HG03135 (cell line): ENCODE measurements at regions not wholly inside any gene's neighbourhood (a gene's known extent, or its start where the extent isn't known, plus 50 kb on each side); places are given as distances from the start of the nearest gene placed in this dataset.

Experiments used
- ATAC-seq: cut with Tn5 transposase; IDR thresholded peaks from one replicate; pipeline ENCODE4 v1.9.1; 2021; ENCODE audit warnings: mild to moderate bottlenecking, moderate library complexity; ENCODE audit not compliant: unreplicated experiment

GRCh38 chr4:38308728-38309311, 348.6 kb downstream of the PTTG2 start:
- ATAC-seq: no peak

- no peak for ATAC-seq
Observed at GRCh38 chr4:38309471-38309870, 349.3 kb downstream of the PTTG2 start.

GRCh38 chr4:38310446-38311043, 350.3 kb downstream of the PTTG2 start:
- peak; percentile 90 for ATAC-seq

GRCh38 chr4:38311495-38312126, 351.4 kb downstream of the PTTG2 start:
- ATAC-seq: no peak

DNA sequence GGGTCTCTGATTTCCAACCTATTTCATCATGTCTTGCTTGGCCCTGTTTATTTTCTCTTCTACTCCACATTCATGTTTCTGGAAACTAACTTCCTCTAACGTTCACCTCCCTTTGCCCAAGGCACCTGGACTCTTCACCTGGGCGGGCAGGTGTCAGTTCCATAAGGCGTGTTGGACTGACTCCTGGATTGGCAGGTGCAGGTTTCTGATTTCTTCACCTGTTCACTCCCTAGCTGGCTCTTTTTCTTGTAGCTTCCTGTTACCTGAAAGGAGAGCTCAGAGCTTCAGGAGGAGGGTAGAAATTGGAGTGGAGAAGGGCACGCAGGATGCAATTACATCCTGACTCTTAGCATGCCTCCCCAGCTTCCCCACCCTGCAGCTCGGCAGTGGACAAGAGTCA, 350.8 kb upstream of the KLF3 start:
- no peak for ATAC-seq

DNA sequence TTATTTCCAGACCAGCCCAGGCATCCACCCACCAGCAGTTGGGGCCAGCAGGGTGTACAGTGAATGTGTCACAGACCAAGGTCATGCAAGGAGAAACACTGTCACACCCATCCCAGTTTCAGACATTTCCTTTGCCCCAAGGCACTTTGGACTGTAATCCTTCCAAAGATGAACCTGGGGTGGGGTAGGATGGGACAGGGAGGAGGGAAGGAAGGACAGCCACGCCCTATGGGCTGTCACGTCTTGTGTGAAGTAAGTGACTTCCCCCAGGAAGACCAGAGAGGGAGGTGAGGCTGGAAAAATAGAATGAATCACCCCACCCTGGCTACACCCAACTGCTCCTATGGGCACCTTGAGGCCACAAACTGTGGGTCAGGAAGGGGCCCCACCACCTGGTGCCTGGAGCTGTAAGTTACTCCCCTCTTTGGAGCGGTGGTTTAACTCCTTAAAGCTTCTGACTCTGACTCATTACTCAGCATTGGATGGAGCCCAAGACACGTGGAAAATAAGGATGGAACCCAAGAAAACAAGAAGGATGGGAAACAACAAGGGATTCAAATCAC, 349.9 kb upstream of the KLF3 start:
- ATAC-seq: no peak

GRCh38 chr4:38314663-38315062, 349.3 kb upstream of the KLF3 start:
- ATAC-seq: no peak

DNA sequence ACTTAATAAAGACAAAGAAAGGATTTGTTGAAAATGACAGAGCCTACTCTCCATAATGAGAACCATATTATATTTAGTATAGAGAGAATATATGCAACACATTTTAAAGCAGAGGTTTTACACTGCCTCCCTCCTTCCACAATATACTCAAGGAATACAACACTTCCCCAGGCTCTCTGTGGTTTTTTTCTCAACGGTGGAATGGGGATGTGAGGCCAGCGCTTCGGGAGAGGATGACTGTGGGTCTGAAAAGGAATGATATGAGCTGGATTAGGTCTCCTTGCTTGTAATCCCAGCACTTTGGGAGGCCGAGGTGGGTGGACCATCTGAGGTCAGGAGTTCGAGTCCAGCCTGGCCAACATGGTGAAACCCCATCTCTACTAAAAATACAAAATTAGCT, 348.7 kb upstream of the KLF3 start:
- ATAC-seq: no peak

DNA sequence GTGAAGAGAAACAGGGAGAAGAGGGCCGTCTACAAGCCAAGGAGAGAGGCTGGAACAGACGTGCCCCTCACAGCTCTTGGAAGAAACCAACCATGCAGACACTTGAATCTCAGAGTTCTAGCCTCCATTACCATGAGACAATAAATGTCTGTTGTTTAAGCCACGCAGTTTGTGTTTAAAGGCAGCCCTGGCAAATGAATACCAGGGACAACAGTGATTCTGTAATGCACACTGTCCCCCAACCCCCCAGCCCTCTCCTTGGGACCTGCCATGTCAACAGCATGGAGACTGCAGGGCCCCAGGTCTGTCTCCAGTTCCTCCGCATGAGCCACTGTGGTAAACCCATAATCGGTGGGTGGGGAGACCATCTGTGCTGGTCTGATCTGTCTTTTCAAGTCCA, 348.0 kb upstream of the KLF3 start:
- ATAC-seq: no peak

DNA sequence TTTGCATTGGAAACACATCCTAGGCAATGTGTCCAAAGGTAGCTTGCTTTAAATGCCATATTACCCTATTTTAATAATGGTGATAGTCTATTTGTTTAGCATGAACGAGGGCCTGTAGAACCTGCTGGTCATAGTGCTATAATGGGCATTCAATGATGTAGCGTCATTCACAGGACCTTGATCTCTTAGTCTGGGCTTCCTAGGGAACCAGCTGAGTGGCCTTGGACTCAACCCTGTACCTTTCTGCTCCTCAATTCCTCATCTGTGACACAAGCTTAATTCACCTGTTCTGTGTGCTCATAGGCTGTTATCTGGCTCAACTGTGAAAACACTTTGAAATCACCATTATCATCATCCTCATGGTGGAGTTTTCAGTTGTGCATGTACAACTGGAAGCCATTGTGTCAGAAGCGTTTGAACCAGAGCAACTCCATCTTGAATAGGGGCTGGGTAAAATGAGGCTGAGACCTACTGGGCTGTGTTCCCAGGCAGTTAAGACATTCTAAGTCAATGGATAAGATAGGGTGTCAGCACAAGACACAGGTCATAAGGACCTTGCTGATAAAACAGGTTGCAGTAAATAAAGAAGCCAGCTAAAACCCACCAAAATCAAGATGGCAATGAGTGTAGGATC, 346.8 kb upstream of the KLF3 start:
- ATAC-seq: no peak

DNA sequence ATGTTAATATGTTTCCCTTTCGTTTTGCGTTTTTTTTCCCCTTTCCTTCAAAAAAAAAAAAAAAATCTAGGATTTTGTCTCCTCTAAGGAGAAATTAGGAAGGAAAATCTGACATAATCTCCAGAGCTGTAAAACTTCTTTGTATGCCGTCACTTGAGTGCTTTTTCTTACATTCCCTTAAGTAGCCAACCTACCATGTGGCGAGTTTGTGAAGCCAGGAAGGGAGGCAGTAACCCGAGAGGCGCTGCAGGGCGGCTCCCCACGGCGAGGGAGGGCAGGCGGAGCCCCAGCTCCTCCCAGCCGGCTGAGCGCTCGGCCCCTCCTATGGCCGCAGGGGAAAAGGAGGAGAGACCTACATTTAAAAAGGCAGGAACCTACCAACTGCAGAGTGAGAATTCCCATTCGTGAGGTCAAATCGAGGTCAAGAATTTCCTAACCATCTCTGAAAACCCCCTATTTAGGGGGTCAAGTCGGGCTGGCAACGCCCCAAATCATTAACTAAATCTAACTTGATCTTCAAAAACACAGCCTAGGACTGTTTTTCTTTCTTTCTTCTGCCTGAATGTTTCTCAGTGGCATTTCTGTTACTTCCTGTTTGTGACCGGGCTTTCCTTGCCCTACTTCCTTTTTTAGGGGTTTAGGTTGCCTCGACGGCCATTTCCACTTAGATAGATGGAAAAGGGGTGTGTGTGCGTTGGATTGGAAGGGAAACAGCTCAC, 345.1 kb upstream of the KLF3 start:
- peak; percentile 83 for ATAC-seq

DNA sequence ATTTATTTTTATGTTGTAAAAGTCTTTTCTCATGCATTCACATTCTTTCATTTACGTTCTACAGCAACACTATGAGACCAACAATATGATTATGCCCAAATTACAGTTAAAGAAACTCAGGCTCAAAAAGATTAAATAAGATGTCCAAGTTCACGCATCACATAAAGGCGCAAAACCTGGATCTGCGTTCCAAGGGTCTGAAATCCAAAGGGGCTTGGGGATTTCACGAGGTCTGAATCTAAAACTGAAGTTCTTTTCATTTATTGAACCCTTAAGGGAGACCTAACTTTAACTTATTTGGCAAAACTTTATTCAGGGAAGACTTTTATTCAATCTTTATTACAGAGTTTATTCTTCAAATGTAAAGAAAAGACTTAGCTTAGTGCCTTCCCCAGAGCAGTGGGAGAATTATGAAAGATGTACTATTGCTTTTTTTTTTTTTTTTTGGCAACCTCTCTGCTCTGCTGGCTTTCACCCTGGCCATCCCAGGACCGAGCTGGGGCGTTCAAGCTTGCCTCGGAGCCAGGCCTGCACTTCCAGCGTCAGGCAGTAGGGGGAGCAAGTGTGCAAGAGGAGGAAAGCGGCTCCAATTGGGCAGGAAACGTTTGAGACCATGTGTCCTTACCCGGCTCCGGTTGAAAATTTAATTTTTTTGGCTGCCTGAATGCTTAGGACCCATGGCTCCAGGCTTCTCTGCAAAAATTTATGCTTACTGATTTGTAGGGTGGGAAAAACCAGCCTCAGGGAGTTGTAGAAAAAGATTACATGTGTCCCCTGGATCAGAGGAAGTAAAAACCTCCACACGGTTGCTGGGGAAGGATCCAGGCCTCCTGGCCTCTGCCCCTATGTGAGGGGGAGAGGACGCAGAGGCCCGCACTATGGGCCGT, 344.3 kb upstream of the KLF3 start:
- ATAC-seq: peak; percentile 65

DNA sequence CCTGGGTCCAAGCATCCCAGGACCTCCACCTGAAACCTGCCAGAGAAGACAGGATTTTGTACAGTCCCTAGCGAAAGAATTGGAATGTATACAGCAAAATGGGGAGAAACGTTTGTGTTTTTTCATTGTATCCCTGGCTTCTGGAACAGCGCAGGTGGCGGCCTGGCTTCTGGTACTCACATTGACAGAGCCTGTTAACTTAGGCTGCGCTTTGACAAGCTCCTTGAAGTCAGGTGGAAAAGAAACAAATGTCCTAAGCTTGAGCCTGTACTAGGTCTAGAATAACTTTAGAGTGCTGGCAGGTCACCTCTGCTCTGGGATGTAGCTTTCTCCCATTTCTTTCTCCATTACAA, 343.7 kb upstream of the KLF3 start:
- ATAC-seq: no peak

GRCh38 chr4:38320833-38321232, 343.2 kb upstream of the KLF3 start:
- ATAC-seq: no peak

DNA sequence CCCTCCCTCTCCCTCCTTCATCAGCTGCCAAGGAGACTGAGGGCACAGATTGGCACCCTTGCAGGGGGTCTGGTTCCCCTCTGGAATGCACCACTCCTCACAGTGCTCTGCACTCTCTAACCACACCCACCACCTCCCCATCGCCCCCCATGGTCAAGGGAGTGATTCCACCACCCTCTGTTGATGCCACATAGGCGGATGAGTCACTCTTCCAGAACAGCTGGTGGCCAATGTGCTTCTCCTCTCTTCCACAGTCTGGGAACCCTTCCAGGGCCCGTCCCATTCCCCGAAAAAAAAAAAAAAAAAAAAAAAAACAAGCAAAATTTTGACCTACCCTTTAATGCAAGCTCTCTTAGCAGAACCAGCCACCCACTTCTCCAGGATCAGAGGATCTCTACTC, 341.3 kb upstream of the KLF3 start:
- no peak for ATAC-seq

- ATAC-seq: no peak
Observed at GRCh38 chr4:38323141-38323641, 340.8 kb upstream of the KLF3 start.

- ATAC-seq: no peak
Observed at GRCh38 chr4:38324861-38325628, 339.0 kb upstream of the KLF3 start.

GRCh38 chr4:38325629-38325913, 338.4 kb upstream of the KLF3 start:
- no peak for ATAC-seq

- no peak for ATAC-seq
Observed at GRCh38 chr4:38326499-38326898, 337.5 kb upstream of the KLF3 start.

GRCh38 chr4:38327174-38327573, 336.8 kb upstream of the KLF3 start:
- ATAC-seq: no peak
